Esophagus muscularis mucosa (tissue), 4 donors: ENCODE measurements at regions not wholly inside any gene's neighbourhood (a gene's known extent, or its start where the extent isn't known, plus 50 kb on each side); places are given as distances from the start of the nearest gene placed in this dataset.

ENCODE experiments used
- DNase-seq: peaks from one replicate; pipeline ENCODE4 v3.0.0-alpha.2; 2017; ENCODE audit errors: extremely low spot score
- H3K27ac ChIP-seq, 4 donors: fragments of 200-600 bp; sonication (generic); replicated peaks in 1 of 4; 1 replicate in 3 of 4; 2 replicates in 1 of 4; pipeline ENCODE4 v1.5.1; 2016 to 2019; ENCODE audit warnings: mild to moderate bottlenecking in 1 of 4
- H3K27me3 ChIP-seq, 4 donors: fragments of 200-600 bp; sonication (generic); one replicate each; pipeline versions ENCODE4 v1.5.1 to v1.6.0; 2016 to 2019
- H3K36me3 ChIP-seq, 4 donors: fragments of 200-600 bp; sonication (generic); one replicate each; pipeline ENCODE4 v1.5.1; 2016 to 2019
- H3K4me1 ChIP-seq, 4 donors: fragments of 200-600 bp; sonication (generic); one replicate each; pipeline ENCODE4 v1.5.1; 2016 to 2019
- H3K4me3 ChIP-seq, 4 donors: fragments of 200-600 bp; sonication (generic); 1 replicate in 2 of 4; 2 replicates in 2 of 4; pipeline ENCODE4 v1.5.1; 2016 to 2019; ENCODE audit warnings: mild to moderate bottlenecking in 4 of 4, moderate library complexity in 1 of 4
- H3K9me3 ChIP-seq, 4 donors: fragments of 200-600 bp; sonication (generic); 1 replicate in 3 of 4; 2 replicates in 1 of 4; pipeline ENCODE4 v1.5.1; 2016 to 2019
- EP300 ChIP-seq: sonication (generic); formaldehyde crosslinking; IDR thresholded peaks from one replicate; pipeline ENCODE4 v1.6.1; 2017; ENCODE audit warnings: antibody characterized with exemption
- POLR2A ChIP-seq: fragments of 450-650 bp; IDR thresholded peaks from one replicate; pipeline ENCODE4 v1.6.1; 2017; ENCODE audit warnings: antibody characterized with exemption, moderate library complexity, mild to moderate bottlenecking, low read depth
- POLR2AphosphoS5 ChIP-seq, 2 donors: sonication (generic); formaldehyde crosslinking; IDR thresholded peaks; one replicate each; pipeline ENCODE4 v1.6.1; 2017; ENCODE audit warnings: antibody characterized with exemption in 2 of 2
- WGBS: methylation state at CpG from one replicate; pipeline ENCODE4 v1.1.5; 2018; 5-methylcytosine and 5-hydroxymethylcytosine counted together
- intact Hi-C: fragments of 100-400 bp; cut with DNase I; formaldehyde crosslinking; loops from one replicate; pipeline ENCODE4 v1.15.1; 2023
- TF ChIP-seq, protein P1 (sequence below), 3 experiments: fragments of 200-600 bp in 2 of 3; fragments of 450-650 bp in 1 of 3; sonication (generic) in 2 of 3; IDR thresholded peaks; one replicate each; pipeline ENCODE4 v1.5.1; 2017 to 2019; ENCODE audit warnings: antibody characterized with exemption in 3 of 3, mild to moderate bottlenecking in 2 of 3, moderate library complexity in 1 of 3

GRCh38 chr1:98306517-98307089 is 354.9 kb upstream of the SNX7 start:
- Histone ChIP-seq H3K4me3 (no peak overlapping the region), H3K36me3 (no peaks in the 10 kb centered on the region), H3K4me1 (no peaks in the 10 kb centered on the region), H3K27ac (no peak overlapping the region), H3K27me3 (no peaks in the 10 kb centered on the region), H3K9me3 (no peaks in the 10 kb centered on the region)
- DNase-seq = no peak
- TF ChIP-seq EP300 = no peak
- TF ChIP-seq POLR2AphosphoS5 (IDR thresholded peaks at IDR 0.05) = no peak
- no peak for TF ChIP-seq POLR2A
- TF ChIP-seq, protein P1, sequence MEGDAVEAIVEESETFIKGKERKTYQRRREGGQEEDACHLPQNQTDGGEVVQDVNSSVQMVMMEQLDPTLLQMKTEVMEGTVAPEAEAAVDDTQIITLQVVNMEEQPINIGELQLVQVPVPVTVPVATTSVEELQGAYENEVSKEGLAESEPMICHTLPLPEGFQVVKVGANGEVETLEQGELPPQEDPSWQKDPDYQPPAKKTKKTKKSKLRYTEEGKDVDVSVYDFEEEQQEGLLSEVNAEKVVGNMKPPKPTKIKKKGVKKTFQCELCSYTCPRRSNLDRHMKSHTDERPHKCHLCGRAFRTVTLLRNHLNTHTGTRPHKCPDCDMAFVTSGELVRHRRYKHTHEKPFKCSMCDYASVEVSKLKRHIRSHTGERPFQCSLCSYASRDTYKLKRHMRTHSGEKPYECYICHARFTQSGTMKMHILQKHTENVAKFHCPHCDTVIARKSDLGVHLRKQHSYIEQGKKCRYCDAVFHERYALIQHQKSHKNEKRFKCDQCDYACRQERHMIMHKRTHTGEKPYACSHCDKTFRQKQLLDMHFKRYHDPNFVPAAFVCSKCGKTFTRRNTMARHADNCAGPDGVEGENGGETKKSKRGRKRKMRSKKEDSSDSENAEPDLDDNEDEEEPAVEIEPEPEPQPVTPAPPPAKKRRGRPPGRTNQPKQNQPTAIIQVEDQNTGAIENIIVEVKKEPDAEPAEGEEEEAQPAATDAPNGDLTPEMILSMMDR (IDR thresholded peaks at IDR 0.05) = no peak
- intact Hi-C loops = no loop called here

DNA sequence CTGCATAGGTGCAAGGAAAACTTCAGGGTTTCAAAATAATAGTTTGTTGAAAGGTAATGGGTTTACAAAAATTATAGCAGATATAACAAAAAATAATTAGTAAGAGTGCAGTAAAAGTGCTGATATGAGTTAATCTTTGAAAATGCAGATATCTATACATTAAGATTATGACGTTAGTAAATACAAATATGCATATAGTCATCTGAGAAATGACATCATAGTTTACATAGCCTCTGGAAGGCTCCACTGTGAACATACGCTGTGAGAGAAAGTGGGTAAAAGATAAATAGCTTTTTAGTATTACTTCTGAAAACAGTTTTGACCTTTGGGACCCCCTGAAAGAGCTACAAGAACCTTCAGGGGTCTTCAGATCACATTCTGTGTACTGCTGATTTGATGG is 356.2 kb upstream of the SNX7 start:
- DNase-seq = no peak
- Histone ChIP-seq H3K27me3 (no peaks in the 10 kb centered on the region), H3K27ac (no peak overlapping the region), H3K4me3 (no peak overlapping the region), H3K9me3 (no peaks in the 10 kb centered on the region), H3K4me1 (no peaks in the 10 kb centered on the region), H3K36me3 (no peaks in the 10 kb centered on the region)
- WGBS = 33% methylated on average over 2 of the region's 2 CpGs
- TF ChIP-seq POLR2AphosphoS5 (IDR thresholded peaks at IDR 0.05) (no peak), POLR2A (no peak), EP300 (no peak)
- TF ChIP-seq, protein P1 (IDR thresholded peaks at IDR 0.05) = no peak
- intact Hi-C loops = no loop called here

- Histone ChIP-seq H3K36me3 (no peaks in the 10 kb centered on the region), H3K9me3 (no peaks in the 10 kb centered on the region), H3K27ac (no peak overlapping the region), H3K4me3 (no peak overlapping the region), H3K27me3 (no peaks in the 10 kb centered on the region), H3K4me1 (no peaks in the 10 kb centered on the region)
- intact Hi-C loops = no loop called here
- TF ChIP-seq, protein P1 (IDR thresholded peaks at IDR 0.05) = no peak
- TF ChIP-seq EP300 = no peak
- no peak for TF ChIP-seq POLR2A
- TF ChIP-seq POLR2AphosphoS5 (IDR thresholded peaks at IDR 0.05) = no peak
- DNase-seq = no peak
Measured at GRCh38 chr1:98304888-98305287, 356.6 kb upstream of the SNX7 start.

GRCh38 chr1:98299861-98300260 is 361.7 kb upstream of the SNX7 start:
- Histone ChIP-seq H3K27me3 (no peaks in the 10 kb centered on the region), H3K9me3 (no peaks in the 10 kb centered on the region), H3K4me1 (no peaks in the 10 kb centered on the region), H3K27ac (no peak overlapping the region), H3K36me3 (no peaks in the 10 kb centered on the region), H3K4me3 (no peak overlapping the region)
- intact Hi-C loops = no loop called here
- no peak for DNase-seq
- WGBS = 40% methylated on average over 3 of the region's 3 CpGs
- TF ChIP-seq POLR2A (no peak), POLR2AphosphoS5 (IDR thresholded peaks at IDR 0.05) (no peak), EP300 (no peak)
- TF ChIP-seq, protein P1 (IDR thresholded peaks at IDR 0.05) = no peak

- intact Hi-C loops = no loop called here
- TF ChIP-seq, protein P1 (IDR thresholded peaks at IDR 0.05) = no peak
- no peak for TF ChIP-seq EP300
- TF ChIP-seq POLR2A = no peak
- TF ChIP-seq POLR2AphosphoS5 (IDR thresholded peaks at IDR 0.05) = no peak
- Histone ChIP-seq H3K36me3 (no peaks in the 10 kb centered on the region), H3K9me3 (no peaks in the 10 kb centered on the region), H3K4me1 (no peaks in the 10 kb centered on the region), H3K27ac (no peak overlapping the region), H3K27me3 (no peaks in the 10 kb centered on the region), H3K4me3 (no peak overlapping the region)
- no peak for DNase-seq
Measured at GRCh38 chr1:98299313-98299712, 362.2 kb upstream of the SNX7 start.
